IPS DF 4.7 (cell line): ENCODE measurements at regions not wholly inside any gene's neighbourhood (a gene's known extent, or its start where the extent isn't known, plus 50 kb on each side); places are given as distances from the start of the nearest gene placed in this dataset.

Experiments
- DNase-seq: peaks from one replicate; pipeline ENCODE4 v3.0.0-alpha.2; 2013; ENCODE audit warnings: low spot score; ENCODE audit errors: extremely low read depth

GRCh38 chr6:51528556-51528955 is 558.9 kb downstream of the PKHD1 start:
- DNase-seq, result no peak

- DNase-seq, result no peak
Measured at GRCh38 chr6:51529240-51529639, 558.2 kb downstream of the PKHD1 start.

DNA sequence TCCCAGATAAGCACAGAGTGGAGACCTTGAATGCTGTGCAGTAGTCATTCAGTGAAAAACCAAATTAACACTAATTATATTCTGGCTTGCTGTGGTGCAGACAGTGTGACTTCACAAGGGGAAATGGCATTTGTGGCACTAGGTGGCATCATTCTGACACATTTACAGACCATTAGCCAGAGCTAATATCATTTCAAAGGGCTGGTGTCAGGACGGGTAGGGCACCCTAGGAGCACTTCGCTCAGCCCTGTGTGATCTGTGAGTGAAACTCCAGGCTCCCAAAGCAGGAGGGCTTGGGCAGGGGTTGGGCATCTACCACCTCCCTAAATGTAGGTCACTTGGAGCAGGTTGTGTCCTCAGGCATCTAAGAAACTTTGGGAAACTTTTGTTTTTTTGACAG is 555.8 kb downstream of the PKHD1 start:
- no peak for DNase-seq

GRCh38 chr6:51533962-51534361 is 553.5 kb downstream of the PKHD1 start:
- no peak for DNase-seq

GRCh38 chr6:51535327-51535726 is 552.1 kb downstream of the PKHD1 start:
- DNase-seq, result no peak

- DNase-seq, result no peak
Measured at GRCh38 chr6:51536728-51537127, 550.7 kb downstream of the PKHD1 start.

GRCh38 chr6:51541847-51542246 is 545.6 kb downstream of the PKHD1 start:
- DNase-seq, result no peak

- DNase-seq, result no peak
Measured at GRCh38 chr6:51542475-51542874, 544.9 kb downstream of the PKHD1 start.

DNA sequence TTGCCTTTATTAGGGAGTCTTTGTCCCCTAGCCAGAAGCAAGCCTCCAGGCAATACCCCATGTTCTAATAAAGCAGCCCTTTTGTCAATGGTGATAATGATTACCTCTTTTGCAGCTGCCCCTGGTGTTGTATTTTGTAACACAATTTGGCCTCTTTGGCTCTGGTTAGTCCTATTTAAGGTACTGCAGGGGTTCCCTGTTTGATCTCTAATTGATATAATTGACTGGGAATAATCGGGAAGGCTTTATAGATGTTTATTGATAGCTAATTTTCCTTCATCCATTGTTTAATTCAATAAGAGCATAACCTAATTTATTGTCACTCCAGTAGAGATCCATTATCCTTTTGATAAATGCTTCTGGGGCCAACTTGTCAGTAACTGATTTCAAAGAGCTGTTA is 537.2 kb downstream of the PKHD1 start:
- no peak for DNase-seq

GRCh38 chr6:51552435-51552834 is 535.0 kb downstream of the PKHD1 start:
- no peak for DNase-seq

- DNase-seq, result no peak
Measured at GRCh38 chr6:51553246-51554015, 534.0 kb downstream of the PKHD1 start.

DNA sequence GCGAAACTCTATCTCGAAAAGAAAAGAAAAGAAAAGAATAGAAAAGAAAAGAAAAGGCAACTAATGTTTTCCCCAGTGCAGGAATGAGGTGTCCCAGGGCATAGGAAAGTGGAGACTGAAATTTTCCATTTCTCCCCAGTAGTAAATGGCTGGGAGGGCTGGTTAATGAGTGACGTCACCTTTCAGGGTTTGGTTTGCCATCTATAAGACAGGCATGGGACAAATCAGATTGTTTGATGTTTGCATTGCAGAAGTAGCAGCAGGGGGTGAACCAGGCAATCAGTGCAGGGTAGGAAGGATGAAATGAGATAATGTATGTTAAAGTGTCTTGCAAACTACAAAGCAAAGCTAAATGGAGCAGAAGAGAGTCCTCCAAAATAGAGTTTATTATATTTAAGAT is 533.4 kb downstream of the PKHD1 start:
- no peak for DNase-seq

GRCh38 chr6:51559059-51559458 is 528.4 kb downstream of the PKHD1 start:
- DNase-seq, result no peak

DNA sequence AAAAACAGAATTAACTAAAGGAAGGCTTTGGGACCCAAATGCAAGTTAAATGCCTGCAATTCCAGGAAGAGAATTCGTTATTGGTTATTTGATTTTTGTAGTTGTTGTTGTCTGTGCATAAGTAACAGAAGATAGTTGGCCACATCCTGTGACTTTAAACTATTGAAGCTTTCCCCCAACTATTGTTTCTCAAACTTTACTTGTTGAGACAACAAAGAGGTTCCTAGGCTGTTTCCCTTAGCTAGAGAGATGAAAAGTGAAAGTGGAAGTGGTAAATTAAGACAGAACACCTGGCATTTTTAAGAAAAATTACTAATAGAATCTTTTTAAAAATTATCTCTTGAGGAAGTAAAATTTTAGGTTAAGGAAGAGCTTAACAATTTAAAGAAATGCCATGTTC is 525.2 kb downstream of the PKHD1 start:
- no peak for DNase-seq
